ENCODE measurements at regions not wholly inside any gene's neighbourhood (a gene's known extent, or its start where the extent isn't known, plus 50 kb on each side); places are given as distances from the start of the nearest gene placed in this dataset.

GRCh38 chr6:121593011-121593641, 157.7 kb downstream of the GJA1 start:
- TF ChIP-seq ZNF146 (tag by site-specific recombination; IDR thresholded peaks at IDR 0.05) (no peak), ELK4 (IDR thresholded peaks at IDR 0.05; ENCODE audit: borderline replicate concordance, low read depth, low read length) (no peak), REST (tag by site-specific recombination; IDR thresholded peaks at IDR 0.05) (no peak), CTCF (tag by site-specific recombination; IDR thresholded peaks at IDR 0.05) (no peak), KLF10 (tag by site-specific recombination; IDR thresholded peaks at IDR 0.05) (no peak), ZNF23 (tag by site-specific recombination; IDR thresholded peaks at IDR 0.05; ENCODE audit: borderline replicate concordance) (no peak), ZNF571 (tag by site-specific recombination; IDR thresholded peaks at IDR 0.05) (no peak), ZSCAN18 (tag by site-specific recombination; IDR thresholded peaks at IDR 0.05) (no peak), TCF7L2 (IDR thresholded peaks at IDR 0.05; ENCODE audit: borderline replicate concordance, low read depth, low read length) (no peak)
